Panc1 (cell line): ENCODE measurements at regions not wholly inside any gene's neighbourhood (a gene's known extent, or its start where the extent isn't known, plus 50 kb on each side); places are given as distances from the start of the nearest gene placed in this dataset.

ENCODE experiments used
- ATAC-seq: fragments of 200-7000 bp; cut with Tn5 transposase; 2 replicates; pipeline ENCODE4 v1.9.1; 2020; ENCODE audit warnings: mild to moderate bottlenecking, moderate library complexity
- BruUV-seq: library from RNA; stranded (reverse); fragments of 400-500 nt; replicated peaks from 2 replicates; lab custom pipeline; 2021; lab: Mats Ljungman, UMichigan
- CTCF ChIA-PET: fragments of 300-600 bp; sonication (Branson Sonifier 250); formaldehyde crosslinking; loops from one replicate; lab custom pipeline; 2022; ENCODE audit warnings: antibody characterized with exemption; lab: Charles Lee
- POLR2A ChIA-PET: fragments of 300-600 bp; sonication (Branson Sonifier 250); formaldehyde crosslinking; loops from one replicate; lab custom pipeline; 2022; ENCODE audit warnings: antibody characterized with exemption; lab: Charles Lee
- DNase-seq: peaks from one replicate; pipeline ENCODE4 v3.0.0-alpha.2; 2010; ENCODE audit warnings: low read depth, low spot score
- H3K27ac ChIP-seq: 2 replicates; pipeline ENCODE4 v1.5.1; 2011; ENCODE audit warnings: mild to moderate bottlenecking, low read length, inconsistent platforms
- H3K27me3 ChIP-seq: fragments of 200-500 bp; sonication (Bioruptor generic); 2 replicates; pipeline ENCODE4 v1.6.0; 2014; ENCODE audit warnings: low read length, inconsistent platforms; ENCODE audit not compliant: control insufficient read depth, insufficient read depth
- H3K36me3 ChIP-seq: fragments of 200-500 bp; sonication (Bioruptor generic); 2 replicates; pipeline ENCODE4 v1.5.1; 2014; ENCODE audit warnings: inconsistent platforms, mild to moderate bottlenecking, low read length, moderate library complexity; ENCODE audit not compliant: control insufficient read depth, insufficient read depth
- H3K4me1 ChIP-seq: 2 replicates; pipeline ENCODE4 v1.5.1; 2011; ENCODE audit warnings: inconsistent platforms, mild to moderate bottlenecking, low read length, moderate library complexity; ENCODE audit not compliant: control insufficient read depth, insufficient read depth
- H3K4me3 ChIP-seq, 2 experiments: 2 replicates each; pipeline ENCODE4 v1.5.1; 2011 to 2012; ENCODE audit warnings: low read depth in 2 of 2, low read length in 2 of 2, mild to moderate bottlenecking in 2 of 2, inconsistent platforms in 1 of 2, moderate library complexity in 1 of 2
- H3K9me3 ChIP-seq: fragments of 200-500 bp; sonication (Bioruptor generic); 2 replicates; pipeline ENCODE4 v1.5.1; 2014; ENCODE audit warnings: low read depth, mild to moderate bottlenecking, inconsistent platforms, low read length, moderate library complexity; ENCODE audit not compliant: control insufficient read depth, insufficient read depth
- CTCF ChIP-seq: fragments of 450-650 bp; IDR thresholded peaks from 2 replicates; pipeline ENCODE4 v1.5.1; 2017; ENCODE audit warnings: mild to moderate bottlenecking
- POLR2AphosphoS5 ChIP-seq: IDR thresholded peaks from 2 replicates; pipeline ENCODE4 v1.6.1; 2012; ENCODE audit warnings: mild to moderate bottlenecking, low read depth, low read length, moderate library complexity
- REST ChIP-seq, 2 experiments: IDR thresholded peaks; 2 replicates each; pipeline ENCODE4 v1.6.1; 2011 to 2012; ENCODE audit warnings: low read depth in 2 of 2, control low read depth in 1 of 2, low read length in 1 of 2, mild to moderate bottlenecking in 1 of 2, moderate library complexity in 1 of 2; ENCODE audit not compliant: insufficient read depth in 1 of 2
- SIN3A ChIP-seq: IDR thresholded peaks from 2 replicates; pipeline ENCODE4 v1.6.1; 2012; ENCODE audit warnings: low read depth, mild to moderate bottlenecking, low read length, moderate library complexity, borderline replicate concordance; ENCODE audit not compliant: insufficient read depth
- TCF7L2 ChIP-seq: IDR thresholded peaks from 2 replicates; pipeline ENCODE4 v1.6.1; 2011; ENCODE audit warnings: mild to moderate bottlenecking, low read depth, low read length, inconsistent platforms
- in situ Hi-C: cut with HindIII; loops from 2 replicates; pipeline ENCODE4 v1.10.0; 2016; ENCODE audit warnings: low sequenced_read_pairs, low pct_unique_long_range_greater_than_20kb
- intact Hi-C: fragments of 100-400 bp; cut with micrococcal nuclease; formaldehyde crosslinking; loops from one replicate; pipeline ENCODE4 v1.10.0; 2022; ENCODE audit not compliant: unreplicated experiment

- H3K4me1 ChIP-seq, result no peaks in the 10 kb centered on the region
- ChIA-PET CTCF (interaction anchor here (0.6 to 0.7 kb wide), 3 partner anchors 588 to 1292 kb away, joined by 3 to 5 read pairs (median 3); no protein-coding TSS in a partner anchor), POLR2A (no interaction called here)
- in situ Hi-C loops, result no loop called here
- H3K9me3 ChIP-seq, result no peaks in the 10 kb centered on the region
- no peak overlapping the region for H3K27ac ChIP-seq
- no TSS peak for BruUV-seq
- no peak overlapping the region for H3K4me3 ChIP-seq
- TF ChIP-seq CTCF, result no peak
- no peaks in the 10 kb centered on the region for H3K27me3 ChIP-seq
- H3K36me3 ChIP-seq, result no peaks in the 10 kb centered on the region
- ATAC-seq (no peak), DNase-seq (no peak)
- intact Hi-C loops, result no loop called here
These were observed 632.2 kb downstream of the COL12A1 start for GRCh38 chr6:74573613-74574012.

GRCh38 chr6:74570044-74570443, 635.8 kb downstream of the COL12A1 start:
- DNase-seq, result no peak
- CTCF ChIA-PET, result no interaction called here
- H3K27ac ChIP-seq, result no peak overlapping the region

More at GRCh38 chr6:74570044-74570443, 635.8 kb downstream of the COL12A1 start:
- intact Hi-C loops (no loop called here), in situ Hi-C loops (no loop called here)
- BruUV-seq, result no TSS peak
- no peaks in the 10 kb centered on the region for H3K9me3 ChIP-seq
- POLR2A ChIA-PET, result no interaction called here
- no peak for TF ChIP-seq CTCF
- no peak for TF ChIP-seq REST (IDR thresholded peaks at IDR 0.05; ENCODE audit: insufficient read depth in 1 of 2, low read depth in 2 of 2, low read length in 1 of 2)
- TF ChIP-seq TCF7L2, result no peak
- TF ChIP-seq POLR2AphosphoS5, result no peak
- TF ChIP-seq SIN3A, result no peak
- no peaks in the 10 kb centered on the region for H3K36me3 ChIP-seq
- no peak for ATAC-seq
- no peak overlapping the region for H3K4me3 ChIP-seq
- H3K27me3 ChIP-seq, result no peaks in the 10 kb centered on the region
- no peaks in the 10 kb centered on the region for H3K4me1 ChIP-seq
